Psoas muscle (tissue), 7 donors: ENCODE measurements at regions not wholly inside any gene's neighbourhood (a gene's known extent, or its start where the extent isn't known, plus 50 kb on each side); places are given as distances from the start of the nearest gene placed in this dataset.

Experiments used
- ATAC-seq, 4 donors: fragments of 200-7000 bp; cut with Tn5 transposase; one replicate each; pipeline ENCODE4 v1.9.1; 2020; ENCODE audit warnings: moderate library complexity in 3 of 4, mild to moderate bottlenecking in 2 of 4
- DNase-seq, 2 donors: peaks; one replicate each; pipeline ENCODE4 v3.0.0-alpha.2; 2020
- H3K27ac ChIP-seq: fragments of 200-600 bp; one replicate; pipeline ENCODE4 v1.8.0; 2022
- H3K27me3 ChIP-seq, 3 donors: fragments of 200-600 bp in 1 of 3; one replicate each; pipeline versions ENCODE4 v1.6.1 to v1.8.0; 2013 to 2022; ENCODE audit warnings: low read length in 2 of 3, mild to moderate bottlenecking in 2 of 3, moderate library complexity in 1 of 3; ENCODE audit not compliant: insufficient read depth in 3 of 3
- H3K36me3 ChIP-seq, 2 donors: fragments of 200-600 bp in 1 of 2; one replicate each; pipeline versions ENCODE4 v1.6.1 to v1.8.0; 2013 to 2022; ENCODE audit warnings: low read depth in 1 of 2, mild to moderate bottlenecking in 1 of 2, moderate library complexity in 1 of 2; ENCODE audit not compliant: insufficient read depth in 1 of 2
- H3K4me1 ChIP-seq: fragments of 200-600 bp; one replicate; pipeline ENCODE4 v1.8.0; 2022
- H3K4me3 ChIP-seq: fragments of 200-600 bp; one replicate; pipeline ENCODE4 v1.8.0; 2022; ENCODE audit warnings: mild to moderate bottlenecking
- H3K9me3 ChIP-seq: fragments of 200-600 bp; one replicate; pipeline ENCODE4 v1.8.0; 2022
- WGBS, 3 donors: extraction: QIAGEN DNeasy Blood & Tissue Kit; methylation state at CpG; one replicate each; pipeline versions ENCODE4 v1.1.6 to v1.1.7; 2013; 5-methylcytosine and 5-hydroxymethylcytosine counted together
- intact Hi-C, 2 donors: fragments of 100-400 bp; cut with DNase I; formaldehyde crosslinking; loops; one replicate each; pipeline versions ENCODE4 v1.11.0 to v1.14.2; 2022
- TF ChIP-seq, protein P1 (sequence below): fragments of 200-600 bp; IDR thresholded peaks from one replicate; pipeline ENCODE4 v1.8.0; 2022; ENCODE audit warnings: antibody characterized with exemption
- donor health status: healthy with polysubstance abuse.
- donor health status: DM: no; HTN: no; CAD: no; lungs with moderate emphysema.
- donor health status: Bipolar disorder and iron deficiency.
- donor health status: healthy.
- donor health status: DM: yes; HTN: yes; CAD: no.
- donor health status: DM: no; HTN: no; CAD: no.
- donor health status: DM: yes; HTN: yes; CAD: no.

DNA sequence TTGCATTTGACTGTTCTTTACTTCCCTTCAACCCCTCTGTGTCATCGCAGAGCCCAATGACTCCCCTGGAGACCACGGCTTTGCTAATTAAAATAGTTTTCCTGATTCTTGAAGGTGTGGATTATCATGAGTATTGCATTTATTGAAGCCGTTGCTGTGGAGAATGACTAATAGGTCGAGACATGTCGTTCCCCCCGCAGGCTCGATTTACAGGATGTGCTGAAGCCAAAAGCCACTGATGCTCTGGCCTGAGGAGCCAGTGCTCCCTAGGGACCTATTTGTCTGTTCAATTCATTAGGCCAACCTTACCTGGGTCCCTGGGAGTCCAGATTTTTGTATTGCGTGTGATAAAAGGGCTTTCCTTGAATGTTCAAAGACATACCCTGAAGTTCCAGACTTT lies 102.3 kb downstream of the NPTX2 start:
- intact Hi-C loops, result no loop called here
- 48 to 56% (median 49%) methylated on average over 8 of the region's 8 CpGs for WGBS, 3 donors
- no peaks in the 10 kb centered on the region for H3K36me3 ChIP-seq
- TF ChIP-seq, protein P1, sequence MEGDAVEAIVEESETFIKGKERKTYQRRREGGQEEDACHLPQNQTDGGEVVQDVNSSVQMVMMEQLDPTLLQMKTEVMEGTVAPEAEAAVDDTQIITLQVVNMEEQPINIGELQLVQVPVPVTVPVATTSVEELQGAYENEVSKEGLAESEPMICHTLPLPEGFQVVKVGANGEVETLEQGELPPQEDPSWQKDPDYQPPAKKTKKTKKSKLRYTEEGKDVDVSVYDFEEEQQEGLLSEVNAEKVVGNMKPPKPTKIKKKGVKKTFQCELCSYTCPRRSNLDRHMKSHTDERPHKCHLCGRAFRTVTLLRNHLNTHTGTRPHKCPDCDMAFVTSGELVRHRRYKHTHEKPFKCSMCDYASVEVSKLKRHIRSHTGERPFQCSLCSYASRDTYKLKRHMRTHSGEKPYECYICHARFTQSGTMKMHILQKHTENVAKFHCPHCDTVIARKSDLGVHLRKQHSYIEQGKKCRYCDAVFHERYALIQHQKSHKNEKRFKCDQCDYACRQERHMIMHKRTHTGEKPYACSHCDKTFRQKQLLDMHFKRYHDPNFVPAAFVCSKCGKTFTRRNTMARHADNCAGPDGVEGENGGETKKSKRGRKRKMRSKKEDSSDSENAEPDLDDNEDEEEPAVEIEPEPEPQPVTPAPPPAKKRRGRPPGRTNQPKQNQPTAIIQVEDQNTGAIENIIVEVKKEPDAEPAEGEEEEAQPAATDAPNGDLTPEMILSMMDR, result no peak
- ATAC-seq, result no peak
- no peaks in the 10 kb centered on the region for H3K4me1 ChIP-seq
- H3K27ac ChIP-seq, result no peak overlapping the region
- DNase-seq, result no peak
- H3K27me3 ChIP-seq, result peaks cover 0 to 4% (median 0%) of the 10 kb centered on the region in 3 donors
- H3K4me3 ChIP-seq, result no peak overlapping the region
- no peaks in the 10 kb centered on the region for H3K9me3 ChIP-seq

DNA sequence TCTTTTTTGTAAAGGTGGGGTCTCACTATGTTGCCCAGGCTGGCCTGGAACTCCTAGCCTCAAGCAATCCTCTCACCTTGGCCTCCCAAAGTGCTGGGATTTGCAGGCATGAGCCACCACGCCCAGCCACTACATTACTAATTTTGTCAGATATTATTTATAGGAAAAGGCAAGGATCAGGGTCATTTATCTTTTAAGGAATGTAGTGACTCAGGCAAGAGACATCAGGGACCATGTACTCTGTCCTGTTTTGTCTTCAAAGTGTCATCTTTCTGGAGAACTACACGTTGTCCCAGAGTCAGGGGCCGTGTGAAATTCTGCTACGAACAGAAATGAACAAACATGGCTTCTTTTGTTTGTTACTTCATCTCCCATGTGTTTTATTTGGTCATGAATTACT lies 105.3 kb downstream of the NPTX2 start:
- no peaks in the 10 kb centered on the region for H3K9me3 ChIP-seq
- no peak overlapping the region for H3K27ac ChIP-seq
- ATAC-seq (no peak), DNase-seq (no peak)
- H3K27me3 ChIP-seq, result peaks cover 0 to 4% (median 1%) of the 10 kb centered on the region in 3 donors
- TF ChIP-seq, protein P1, result no peak
- H3K36me3 ChIP-seq, result no peaks in the 10 kb centered on the region
- 42 to 49% (median 45%) methylated on average over 4 of the region's 4 CpGs for WGBS, 3 donors
- no peak overlapping the region for H3K4me3 ChIP-seq
- H3K4me1 ChIP-seq, result no peaks in the 10 kb centered on the region
- intact Hi-C loops, result no loop called here

DNA sequence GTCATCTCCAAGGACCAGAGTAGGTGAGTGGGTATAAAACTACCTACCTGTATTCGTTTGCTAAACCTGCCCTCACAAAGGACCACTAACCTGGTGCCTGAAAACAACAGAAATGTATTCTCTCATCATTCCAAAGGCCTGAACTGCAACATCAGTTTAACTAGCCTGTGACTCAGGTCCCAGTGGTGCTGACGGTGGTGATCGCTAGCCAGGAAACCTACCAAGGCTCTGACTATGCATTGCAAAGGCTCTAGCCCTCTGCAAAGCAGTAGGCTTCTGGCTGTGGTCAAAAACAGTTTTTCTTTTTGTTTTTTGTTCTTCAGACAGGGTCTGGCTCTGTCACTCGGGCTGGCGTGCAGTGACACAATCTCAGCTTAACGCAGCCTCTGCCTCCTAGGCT lies 107.5 kb downstream of the NPTX2 start:
- intact Hi-C loops, result no loop called here
- Histone ChIP-seq H3K4me3 (no peak overlapping the region), H3K4me1 (no peaks in the 10 kb centered on the region), H3K9me3 (no peaks in the 10 kb centered on the region), H3K27ac (no peak overlapping the region), H3K36me3 (no peaks in the 10 kb centered on the region), H3K27me3 (peaks cover 0 to 1% (median under 1%) of the 10 kb centered on the region in 3 donors)
- DNase-seq, result no peak
- ATAC-seq, result no peak
- TF ChIP-seq, protein P1, result no peak
- WGBS, 3 donors, result 66 to 69% (median 68%) methylated on average over 6 of the region's 6 CpGs

DNA sequence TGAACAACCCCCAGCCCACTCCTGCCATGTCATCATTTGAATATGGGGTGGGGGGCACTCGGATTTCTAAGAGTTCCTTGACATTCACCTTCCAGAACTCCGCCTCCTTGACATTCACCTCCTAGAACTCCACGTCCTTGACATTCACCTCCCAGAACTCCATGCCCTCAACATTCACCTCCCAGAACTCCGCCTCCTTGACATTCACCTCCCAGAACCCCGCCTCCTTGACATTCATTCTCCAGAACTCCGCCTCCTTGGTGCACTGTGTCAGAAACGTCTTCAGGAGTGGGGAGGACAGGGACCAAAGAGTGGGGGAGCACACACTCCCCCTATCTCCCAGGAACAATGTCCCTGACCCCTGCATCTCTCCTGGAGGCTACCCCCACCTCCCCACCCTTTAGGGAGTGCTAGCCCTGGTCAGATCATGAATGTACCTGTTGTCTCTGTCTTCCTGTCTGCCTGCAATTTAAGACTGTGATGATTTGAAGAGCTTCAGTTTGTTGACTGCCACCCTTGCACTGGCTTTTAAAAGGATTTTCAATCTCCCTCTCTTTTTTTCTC lies 110.1 kb downstream of the NPTX2 start:
- H3K4me1 ChIP-seq, result no peaks in the 10 kb centered on the region
- no peaks in the 10 kb centered on the region for H3K9me3 ChIP-seq
- WGBS, 3 donors, result 58 to 63% (median 63%) methylated on average over 7 of the region's 7 CpGs
- TF ChIP-seq, protein P1, result no peak
- ATAC-seq, result no peak
- intact Hi-C loops, result no loop called here
- H3K27me3 ChIP-seq, result peaks cover 0 to 1% (median 0%) of the 10 kb centered on the region in 3 donors
- DNase-seq, result no peak
- H3K36me3 ChIP-seq, result no peaks in the 10 kb centered on the region
- H3K27ac ChIP-seq, result no peak overlapping the region
- H3K4me3 ChIP-seq, result no peak overlapping the region

DNA sequence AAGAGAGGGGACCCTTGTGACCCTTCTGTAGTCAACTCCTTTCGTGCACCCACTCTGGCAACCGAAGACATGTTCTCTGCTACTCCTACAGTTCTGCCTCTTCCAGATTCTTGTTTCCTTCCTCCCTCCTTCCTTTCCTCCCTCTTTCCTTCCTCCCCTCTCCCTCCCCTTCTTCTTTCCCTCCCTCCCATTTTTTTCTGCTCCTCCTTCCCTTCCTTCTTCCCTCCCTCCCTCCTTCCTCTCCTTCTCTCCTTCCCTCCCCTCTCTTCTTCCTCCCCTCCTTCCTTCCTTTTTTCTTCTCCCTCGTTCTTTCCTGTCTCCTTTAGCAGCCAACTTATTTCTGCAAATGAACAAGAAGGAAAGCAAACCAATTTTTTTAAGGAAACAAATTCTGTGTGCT lies 111.5 kb downstream of the NPTX2 start:
- intact Hi-C loops, result no loop called here
- Histone ChIP-seq H3K4me1 (no peaks in the 10 kb centered on the region), H3K36me3 (no peaks in the 10 kb centered on the region), H3K9me3 (no peaks in the 10 kb centered on the region), H3K27ac (no peak overlapping the region), H3K4me3 (no peak overlapping the region), H3K27me3 (peaks cover 0 to 1% (median 0%) of the 10 kb centered on the region in 3 donors)
- no peak for DNase-seq
- 53 to 60% (median 55%) methylated on average over 3 of the region's 3 CpGs for WGBS, 3 donors
- TF ChIP-seq, protein P1, result no peak
- ATAC-seq, result no peak
